Peyer's patch (tissue), 4 donors: ENCODE measurements at regions not wholly inside any gene's neighbourhood (a gene's known extent, or its start where the extent isn't known, plus 50 kb on each side); places are given as distances from the start of the nearest gene placed in this dataset.

Source experiments
- DNase-seq, 3 donors: peaks; one replicate each; pipeline ENCODE4 v3.0.0-alpha.2; 2017 to 2019
- H3K27ac ChIP-seq, 4 donors: fragments of 200-600 bp; sonication (generic); one replicate each; pipeline ENCODE4 v1.5.1; 2016 to 2019
- H3K27me3 ChIP-seq, 2 donors: fragments of 200-600 bp; sonication (generic); one replicate each; pipeline ENCODE4 v1.5.1; 2019
- H3K36me3 ChIP-seq, 3 donors: fragments of 200-600 bp; sonication (generic); one replicate each; pipeline ENCODE4 v1.5.1; 2016 to 2019
- H3K4me1 ChIP-seq, 4 donors: fragments of 200-600 bp; sonication (generic); one replicate each; pipeline ENCODE4 v1.5.1; 2016 to 2019
- H3K4me3 ChIP-seq, 4 donors: fragments of 200-600 bp; sonication (generic); 1 replicate in 3 of 4; 2 replicates in 1 of 4; pipeline ENCODE4 v1.5.1; 2016 to 2019; ENCODE audit warnings: mild to moderate bottlenecking in 1 of 4
- H3K9me3 ChIP-seq, 4 donors: fragments of 200-600 bp; sonication (generic); one replicate each; pipeline ENCODE4 v1.5.1; 2016 to 2019; ENCODE audit warnings: mild to moderate bottlenecking in 1 of 4
- POLR2A ChIP-seq, 2 donors: fragments of 450-650 bp; IDR thresholded peaks; one replicate each; pipeline ENCODE4 v1.5.1; 2017; ENCODE audit warnings: antibody characterized with exemption in 2 of 2, mild to moderate bottlenecking in 2 of 2, moderate library complexity in 2 of 2
- TF ChIP-seq, protein P1 (sequence below), 6 experiments: fragments of 450-650 bp in 4 of 6; fragments of 200-600 bp in 2 of 6; sonication (generic) in 1 of 6; IDR thresholded peaks; one replicate each; pipeline ENCODE4 v1.5.1; 2017 to 2019; ENCODE audit warnings: antibody characterized with exemption in 6 of 6, mild to moderate bottlenecking in 3 of 6, moderate library complexity in 1 of 6

DNA sequence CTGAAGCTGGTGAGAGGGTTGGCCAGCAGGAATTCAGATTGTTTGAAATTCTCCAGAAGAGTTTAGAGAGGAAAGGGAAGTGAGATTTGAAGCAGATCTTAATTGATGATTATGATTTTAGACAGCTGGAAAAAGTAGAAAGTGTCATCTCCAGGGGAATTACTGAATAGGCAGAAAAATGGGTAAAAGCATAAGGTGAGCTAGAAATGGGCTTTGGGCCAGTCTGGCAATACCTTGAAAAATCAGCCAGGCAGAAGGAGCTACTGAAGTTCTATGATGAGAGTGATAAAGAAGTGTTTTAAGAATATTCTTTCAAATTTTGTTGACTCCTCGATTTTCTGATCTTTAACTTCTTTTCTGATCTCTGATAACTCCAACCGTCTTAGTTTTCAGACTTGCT lies 172.9 kb upstream of the CCDC150 start:
- Histone ChIP-seq H3K4me3 (no peak overlapping the region), H3K4me1 (no peaks in the 10 kb centered on the region), H3K36me3 (no peaks in the 10 kb centered on the region), H3K27me3 (no peaks in the 10 kb centered on the region), H3K9me3 (no peaks in the 10 kb centered on the region), H3K27ac (no peak overlapping the region)
- TF ChIP-seq, protein P1, sequence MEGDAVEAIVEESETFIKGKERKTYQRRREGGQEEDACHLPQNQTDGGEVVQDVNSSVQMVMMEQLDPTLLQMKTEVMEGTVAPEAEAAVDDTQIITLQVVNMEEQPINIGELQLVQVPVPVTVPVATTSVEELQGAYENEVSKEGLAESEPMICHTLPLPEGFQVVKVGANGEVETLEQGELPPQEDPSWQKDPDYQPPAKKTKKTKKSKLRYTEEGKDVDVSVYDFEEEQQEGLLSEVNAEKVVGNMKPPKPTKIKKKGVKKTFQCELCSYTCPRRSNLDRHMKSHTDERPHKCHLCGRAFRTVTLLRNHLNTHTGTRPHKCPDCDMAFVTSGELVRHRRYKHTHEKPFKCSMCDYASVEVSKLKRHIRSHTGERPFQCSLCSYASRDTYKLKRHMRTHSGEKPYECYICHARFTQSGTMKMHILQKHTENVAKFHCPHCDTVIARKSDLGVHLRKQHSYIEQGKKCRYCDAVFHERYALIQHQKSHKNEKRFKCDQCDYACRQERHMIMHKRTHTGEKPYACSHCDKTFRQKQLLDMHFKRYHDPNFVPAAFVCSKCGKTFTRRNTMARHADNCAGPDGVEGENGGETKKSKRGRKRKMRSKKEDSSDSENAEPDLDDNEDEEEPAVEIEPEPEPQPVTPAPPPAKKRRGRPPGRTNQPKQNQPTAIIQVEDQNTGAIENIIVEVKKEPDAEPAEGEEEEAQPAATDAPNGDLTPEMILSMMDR (IDR thresholded peaks at IDR 0.05): no peak
- TF ChIP-seq POLR2A (IDR thresholded peaks at IDR 0.05): no peak
- no peak for DNase-seq

DNA sequence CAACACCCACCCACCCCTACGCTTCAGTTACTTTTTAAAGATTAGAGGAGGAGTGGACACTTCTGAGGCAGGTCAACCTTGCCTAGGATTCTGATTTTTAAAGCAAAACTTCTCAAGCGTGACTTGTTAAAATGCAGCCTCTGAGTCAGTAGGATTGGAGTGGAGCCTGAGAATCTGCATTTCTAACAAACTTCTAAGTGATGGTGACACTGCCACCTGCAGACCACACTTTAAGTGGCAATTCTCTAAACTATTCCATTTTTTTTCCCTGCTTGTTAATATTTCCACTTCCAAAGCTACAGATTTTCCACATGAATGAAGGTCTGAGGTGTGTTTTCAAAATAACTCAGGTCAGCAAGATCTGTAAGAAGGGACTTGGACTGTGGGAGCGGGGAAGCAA lies 171.1 kb upstream of the CCDC150 start:
- H3K36me3 ChIP-seq: no peaks in the 10 kb centered on the region
- no peaks in the 10 kb centered on the region for H3K27me3 ChIP-seq
- no peaks in the 10 kb centered on the region for H3K9me3 ChIP-seq
- H3K4me3 ChIP-seq: no peak overlapping the region
- TF ChIP-seq POLR2A (IDR thresholded peaks at IDR 0.05): no peak
- TF ChIP-seq, protein P1 (IDR thresholded peaks at IDR 0.05): no peak
- DNase-seq: no peak
- H3K4me1 ChIP-seq: no peaks in the 10 kb centered on the region
- no peak overlapping the region for H3K27ac ChIP-seq

DNA sequence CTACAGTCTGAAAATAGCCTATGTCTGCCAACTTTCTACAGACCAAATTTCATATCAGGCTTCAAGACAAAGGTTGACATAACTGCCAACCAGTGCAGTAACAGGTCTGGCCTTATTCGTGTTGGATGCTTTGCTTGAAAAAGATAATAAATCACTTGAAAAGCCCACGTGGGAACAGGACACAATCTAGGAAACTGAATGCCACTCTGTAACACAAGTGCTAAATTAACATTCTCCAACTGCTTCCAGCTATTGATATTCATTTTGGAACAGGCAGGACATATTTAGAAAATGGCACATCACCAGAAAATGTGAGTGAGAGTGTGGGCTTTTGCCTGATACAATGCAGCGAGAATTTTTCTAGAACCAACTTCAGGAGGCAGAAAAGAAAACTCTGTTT lies 165.9 kb upstream of the CCDC150 start:
- no peaks in the 10 kb centered on the region for H3K4me1 ChIP-seq
- no peaks in the 10 kb centered on the region for H3K36me3 ChIP-seq
- H3K4me3 ChIP-seq: no peak overlapping the region
- no peak for TF ChIP-seq POLR2A (IDR thresholded peaks at IDR 0.05)
- TF ChIP-seq, protein P1 (IDR thresholded peaks at IDR 0.05): no peak
- H3K27ac ChIP-seq: no peak overlapping the region
- H3K27me3 ChIP-seq: no peaks in the 10 kb centered on the region
- H3K9me3 ChIP-seq: no peaks in the 10 kb centered on the region
- no peak for DNase-seq

DNA sequence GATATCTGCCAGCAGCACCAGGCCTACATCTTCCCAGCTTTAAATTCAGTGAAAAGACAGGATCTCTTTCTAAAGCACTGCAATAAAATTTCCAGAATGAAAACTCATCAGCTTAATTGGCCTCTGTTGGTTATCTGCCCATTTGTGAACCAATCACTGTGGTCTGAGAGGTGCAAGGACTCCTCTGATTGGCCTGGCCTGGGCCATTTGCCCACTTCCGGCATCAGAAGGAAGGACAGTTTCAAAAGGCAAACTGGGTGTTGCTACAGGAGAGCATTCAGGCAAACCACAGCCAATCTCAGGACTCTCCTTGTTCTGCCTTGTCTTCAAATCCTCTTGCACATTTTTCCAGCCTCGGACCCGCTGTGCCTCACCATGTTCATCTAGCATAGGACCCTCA lies 163.9 kb upstream of the CCDC150 start:
- no peak for DNase-seq
- no peaks in the 10 kb centered on the region for H3K9me3 ChIP-seq
- H3K4me1 ChIP-seq: no peaks in the 10 kb centered on the region
- H3K27me3 ChIP-seq: no peaks in the 10 kb centered on the region
- H3K36me3 ChIP-seq: no peaks in the 10 kb centered on the region
- TF ChIP-seq, protein P1 (IDR thresholded peaks at IDR 0.05): no peak
- no peak for TF ChIP-seq POLR2A (IDR thresholded peaks at IDR 0.05)
- no peak overlapping the region for H3K27ac ChIP-seq
- no peak overlapping the region for H3K4me3 ChIP-seq

DNA sequence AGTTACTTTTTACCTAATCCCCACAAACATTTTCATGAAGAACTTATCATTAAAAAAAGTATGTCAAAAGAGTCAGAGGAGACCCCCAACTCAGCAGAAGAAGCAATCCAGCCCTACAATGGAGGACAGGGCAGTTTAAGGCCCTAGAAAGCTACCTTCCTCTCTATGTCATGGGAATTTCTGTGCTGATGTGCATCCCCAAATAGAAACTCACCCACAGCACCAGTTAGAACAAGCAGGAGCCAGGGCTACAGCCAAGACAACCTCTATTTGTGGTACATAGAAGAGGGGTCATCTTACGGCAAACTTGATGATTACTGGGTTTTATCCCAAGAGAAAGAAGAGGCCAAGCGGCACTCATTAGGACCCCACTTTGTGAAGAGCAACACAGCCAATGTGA lies 160.9 kb upstream of the CCDC150 start:
- H3K27me3 ChIP-seq: no peaks in the 10 kb centered on the region
- no peaks in the 10 kb centered on the region for H3K36me3 ChIP-seq
- H3K9me3 ChIP-seq: no peaks in the 10 kb centered on the region
- TF ChIP-seq, protein P1 (IDR thresholded peaks at IDR 0.05): no peak
- no peak for TF ChIP-seq POLR2A (IDR thresholded peaks at IDR 0.05)
- no peaks in the 10 kb centered on the region for H3K4me1 ChIP-seq
- H3K27ac ChIP-seq: no peak overlapping the region
- H3K4me3 ChIP-seq: no peak overlapping the region
- DNase-seq: no peak

DNA sequence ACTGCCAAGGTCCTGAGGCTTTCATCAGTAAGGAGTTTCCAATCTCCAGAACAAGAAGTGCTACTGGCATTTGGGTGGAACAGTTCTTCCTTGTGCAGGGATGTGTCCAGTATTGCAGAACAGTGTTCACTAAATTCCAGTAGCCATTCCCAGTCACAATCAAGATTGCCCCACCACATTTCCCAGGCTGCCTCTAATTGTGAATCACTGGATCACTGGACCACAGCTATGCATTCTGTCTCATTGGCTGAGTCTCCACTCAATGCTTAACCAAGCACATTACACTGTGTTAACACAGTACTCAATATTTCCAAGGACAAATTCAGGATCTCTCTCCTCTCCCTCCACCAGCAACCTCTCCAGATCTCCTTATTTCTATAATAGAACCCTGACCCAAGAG lies 160.2 kb upstream of the CCDC150 start:
- TF ChIP-seq, protein P1 (IDR thresholded peaks at IDR 0.05): no peak
- no peak for TF ChIP-seq POLR2A (IDR thresholded peaks at IDR 0.05)
- H3K36me3 ChIP-seq: no peaks in the 10 kb centered on the region
- no peak overlapping the region for H3K4me3 ChIP-seq
- H3K27ac ChIP-seq: no peak overlapping the region
- no peaks in the 10 kb centered on the region for H3K9me3 ChIP-seq
- no peak for DNase-seq
- no peaks in the 10 kb centered on the region for H3K4me1 ChIP-seq
- H3K27me3 ChIP-seq: no peaks in the 10 kb centered on the region
